ENCODE measurements at regions not wholly inside any gene's neighbourhood (a gene's known extent, or its start where the extent isn't known, plus 50 kb on each side); places are given as distances from the start of the nearest gene placed in this dataset.
"Not testable (repeated sequence)": the region's sequence is repeated elsewhere in the genome, so short reads cannot be mapped to it uniquely, and the experiment has no call there.

GRCh38 chr22:48309836-48310235, 1517.8 kb downstream of the BRD1 start:
- no peak for DNase-seq

DNA sequence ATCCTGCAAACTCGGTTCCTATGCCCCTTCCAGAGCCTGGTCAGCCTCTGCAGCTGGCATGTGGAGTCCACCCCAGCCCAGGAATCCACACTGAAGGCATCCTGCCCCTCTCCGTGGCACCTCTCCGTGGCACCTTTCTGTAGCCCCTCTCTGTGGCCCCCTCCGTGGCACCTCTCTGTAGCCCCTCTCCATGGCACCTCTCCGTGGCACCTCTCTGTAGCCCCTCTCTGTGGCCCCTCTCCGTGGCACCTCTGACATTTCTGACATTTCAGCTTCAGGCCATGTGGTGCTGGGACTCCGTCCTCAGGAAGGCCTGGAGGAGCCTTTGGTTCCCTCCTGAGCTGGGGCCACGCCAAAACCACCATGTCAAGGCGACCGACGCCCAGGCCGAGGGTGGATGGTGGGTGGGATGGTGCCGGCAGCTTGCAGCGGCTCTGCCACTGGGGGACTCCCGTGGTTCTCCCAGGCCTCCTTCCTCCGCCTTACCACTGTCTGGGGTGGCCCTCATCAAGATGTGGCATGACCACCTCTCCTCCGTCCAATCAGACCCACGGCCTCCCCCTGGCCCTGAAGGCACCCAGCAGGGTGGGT, 1518.5 kb downstream of the BRD1 start:
- DNase-seq: no peak

- no peak for DNase-seq
These were observed 1519.7 kb downstream of the BRD1 start for GRCh38 chr22:48307931-48308330.

DNA sequence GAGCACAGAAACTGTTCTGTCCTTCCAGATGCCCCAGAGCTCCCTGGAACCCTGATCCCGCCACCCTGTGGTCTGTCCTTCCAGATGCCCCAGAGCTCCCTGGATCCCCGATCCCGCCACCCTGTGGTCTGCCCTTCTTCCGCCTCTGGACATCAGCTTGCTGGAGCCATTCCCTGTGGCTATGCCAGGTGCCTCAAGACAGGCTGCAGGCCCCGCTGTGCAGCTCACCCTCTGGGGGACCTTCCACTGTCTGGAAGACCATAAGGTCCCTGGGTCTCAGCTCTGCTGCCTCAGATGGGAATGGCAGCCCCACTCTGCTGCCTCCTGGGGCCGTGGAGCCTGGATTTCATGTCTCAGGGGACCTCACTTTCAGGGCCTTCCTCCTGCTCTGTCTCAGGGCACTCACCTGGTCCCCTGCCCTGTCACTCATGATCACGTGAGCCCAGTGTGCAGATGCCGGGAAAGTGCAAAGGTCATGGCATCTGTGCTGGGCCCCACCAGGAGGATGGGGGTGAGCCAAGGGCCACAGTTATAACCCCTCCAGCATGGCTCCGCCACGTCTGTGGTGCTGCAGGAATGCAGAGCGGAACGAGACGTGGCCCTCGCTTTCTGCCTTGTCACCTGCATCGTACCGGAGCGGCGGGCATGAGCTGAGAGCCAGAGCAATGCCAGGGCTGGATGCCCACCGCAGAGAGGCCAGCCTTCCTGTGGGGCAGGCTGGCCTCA, 1520.7 kb downstream of the BRD1 start:
- DNase-seq: no peak

- no peak for DNase-seq
These were observed 1521.4 kb downstream of the BRD1 start for GRCh38 chr22:48306284-48306683.

DNA sequence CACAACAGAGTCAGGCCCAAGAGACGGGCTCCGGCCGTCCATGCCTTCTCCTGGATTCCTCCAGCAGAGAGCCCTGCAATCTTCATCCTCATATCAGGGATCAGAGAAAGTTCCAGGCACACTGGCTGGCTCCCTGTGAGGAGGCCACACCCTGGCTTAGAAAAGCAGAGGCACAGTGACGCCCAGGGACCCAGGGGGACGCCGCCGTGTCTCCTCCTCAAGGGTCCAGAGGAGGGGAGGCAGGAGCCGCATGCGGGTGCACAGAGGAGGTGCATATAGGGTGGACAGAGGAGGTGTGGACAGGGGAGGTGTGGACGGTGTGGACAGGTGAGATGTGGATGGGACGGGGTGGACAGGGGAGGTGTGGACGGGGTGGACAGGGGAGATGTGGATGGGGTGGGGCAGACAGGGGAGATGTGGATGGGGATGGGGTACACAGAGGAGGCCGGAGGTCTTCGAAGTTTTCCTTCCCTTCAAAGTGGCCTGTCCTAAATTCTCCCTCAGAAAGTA, 1521.9 kb downstream of the BRD1 start:
- DNase-seq: no peak

GRCh38 chr22:48303369-48303725, 1524.3 kb downstream of the BRD1 start:
- no peak for DNase-seq

GRCh38 chr22:48302657-48303368, 1524.9 kb downstream of the BRD1 start:
- DNase-seq: no peak

- no peak for DNase-seq
These were observed 1525.8 kb downstream of the BRD1 start for GRCh38 chr22:48301908-48302307.

GRCh38 chr22:48301421-48301820, 1526.3 kb downstream of the BRD1 start:
- no peak for DNase-seq

DNA sequence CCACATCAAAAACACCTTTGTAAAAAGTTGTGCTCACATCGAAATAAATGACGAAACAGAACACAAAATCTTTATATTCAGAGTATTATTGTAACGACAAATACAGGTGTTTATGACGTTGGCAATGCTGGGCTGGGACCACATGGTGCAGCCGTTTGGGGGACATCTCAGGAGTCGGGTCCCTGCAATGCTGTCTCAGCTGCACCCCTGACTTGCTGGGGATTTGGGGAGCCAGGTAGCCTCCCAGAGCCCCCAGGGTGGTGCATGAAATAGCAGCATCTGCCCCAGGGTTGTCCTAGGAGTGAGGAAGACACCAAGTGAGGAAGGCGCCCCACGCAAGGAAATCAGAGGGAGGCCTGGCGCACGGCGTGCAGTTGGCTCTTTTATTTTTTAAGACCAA, 1526.8 kb downstream of the BRD1 start:
- no peak for DNase-seq

- DNase-seq: no peak
These were observed 1527.9 kb downstream of the BRD1 start for GRCh38 chr22:48299801-48300200.

DNA sequence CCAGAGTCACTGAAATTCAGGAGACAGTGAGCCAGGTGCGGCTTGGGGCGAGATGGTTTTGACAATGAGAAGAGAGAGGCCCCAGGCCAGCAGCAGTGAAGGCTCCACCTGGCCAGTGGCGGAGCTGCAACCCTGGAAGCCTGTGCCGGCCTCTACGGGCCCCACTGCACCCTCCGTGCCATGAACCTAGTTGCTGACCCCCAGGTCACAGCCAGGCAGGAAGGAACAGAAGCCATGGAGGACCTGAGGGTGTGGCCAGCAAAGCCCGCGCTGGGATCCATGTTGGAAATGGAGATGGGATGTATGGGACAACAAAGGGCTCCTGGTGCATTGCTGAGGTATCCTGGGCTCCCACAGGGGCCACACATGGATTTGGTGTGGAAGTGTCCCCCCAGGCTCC, 1528.5 kb downstream of the BRD1 start:
- DNase-seq: no peak

DNA sequence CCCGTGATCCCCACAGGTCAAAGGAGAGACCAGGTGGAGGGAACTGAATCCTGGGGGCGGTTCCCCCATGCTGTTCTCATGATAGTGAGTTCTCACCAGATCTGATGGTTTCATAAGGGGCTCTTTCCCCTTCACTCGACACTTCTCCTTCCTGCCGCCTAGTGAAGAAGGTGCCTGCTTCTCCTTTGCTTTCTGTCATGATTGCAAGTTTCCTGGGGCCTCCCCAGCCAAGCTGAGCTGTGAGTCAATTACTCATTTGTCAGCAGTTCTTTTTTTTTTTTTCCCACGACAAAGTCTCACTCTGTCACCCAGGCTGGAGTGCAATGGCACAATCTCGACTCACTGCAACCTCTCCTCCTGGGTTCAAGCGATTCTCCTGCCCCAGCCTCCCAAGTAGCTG, 1530.4 kb downstream of the BRD1 start:
- DNase-seq: no peak

GRCh38 chr22:48289954-48290353, 1527.5 kb downstream of the TBC1D22A start:
- not testable (repeated sequence) for DNase-seq

- DNase-seq: no peak
These were observed 1526.0 kb downstream of the TBC1D22A start for GRCh38 chr22:48288376-48288940.

DNA sequence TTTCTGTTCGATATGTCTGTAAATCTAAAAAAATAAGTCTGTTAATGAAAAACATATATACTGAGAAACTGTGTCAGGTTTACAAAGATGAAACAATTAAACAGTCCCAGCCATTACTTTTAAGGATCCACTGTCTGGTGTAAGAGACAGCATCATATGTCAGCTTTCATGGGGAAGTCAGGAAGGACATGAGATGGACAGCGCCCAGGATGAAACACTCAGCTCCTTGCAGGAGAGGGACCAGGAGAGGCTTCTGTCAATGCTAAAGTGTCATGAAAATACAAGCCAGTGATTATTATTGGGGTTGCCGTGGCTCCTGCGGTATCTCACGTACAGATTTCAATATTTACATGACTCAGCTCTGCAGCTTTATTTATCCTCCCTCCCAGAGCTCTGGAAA, 1524.6 kb downstream of the TBC1D22A start:
- DNase-seq: no peak

DNA sequence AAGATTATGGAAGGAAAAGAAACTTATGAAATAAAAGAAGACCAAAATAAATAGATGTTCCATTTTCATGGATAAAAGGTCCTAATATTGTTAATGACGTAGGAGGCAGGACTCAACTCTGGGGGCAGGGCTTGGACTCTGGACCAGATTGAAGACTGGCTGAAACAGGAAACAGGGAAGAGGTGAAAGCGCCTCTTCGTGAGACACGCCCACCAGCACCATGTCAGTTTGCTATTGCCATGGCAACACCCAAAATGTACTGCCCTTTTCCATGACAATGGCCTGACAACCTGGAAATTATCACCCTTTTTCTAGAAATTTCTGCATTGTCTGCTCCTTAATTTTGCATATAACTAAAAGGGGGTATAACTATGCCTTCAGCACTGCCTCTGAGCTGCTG, 1522.2 kb downstream of the TBC1D22A start:
- DNase-seq: no peak

- DNase-seq: no peak
These were observed 1520.4 kb downstream of the TBC1D22A start for GRCh38 chr22:48282804-48283203.

- DNase-seq: no peak
These were observed 1517.0 kb downstream of the TBC1D22A start for GRCh38 chr22:48279461-48279756.

DNA sequence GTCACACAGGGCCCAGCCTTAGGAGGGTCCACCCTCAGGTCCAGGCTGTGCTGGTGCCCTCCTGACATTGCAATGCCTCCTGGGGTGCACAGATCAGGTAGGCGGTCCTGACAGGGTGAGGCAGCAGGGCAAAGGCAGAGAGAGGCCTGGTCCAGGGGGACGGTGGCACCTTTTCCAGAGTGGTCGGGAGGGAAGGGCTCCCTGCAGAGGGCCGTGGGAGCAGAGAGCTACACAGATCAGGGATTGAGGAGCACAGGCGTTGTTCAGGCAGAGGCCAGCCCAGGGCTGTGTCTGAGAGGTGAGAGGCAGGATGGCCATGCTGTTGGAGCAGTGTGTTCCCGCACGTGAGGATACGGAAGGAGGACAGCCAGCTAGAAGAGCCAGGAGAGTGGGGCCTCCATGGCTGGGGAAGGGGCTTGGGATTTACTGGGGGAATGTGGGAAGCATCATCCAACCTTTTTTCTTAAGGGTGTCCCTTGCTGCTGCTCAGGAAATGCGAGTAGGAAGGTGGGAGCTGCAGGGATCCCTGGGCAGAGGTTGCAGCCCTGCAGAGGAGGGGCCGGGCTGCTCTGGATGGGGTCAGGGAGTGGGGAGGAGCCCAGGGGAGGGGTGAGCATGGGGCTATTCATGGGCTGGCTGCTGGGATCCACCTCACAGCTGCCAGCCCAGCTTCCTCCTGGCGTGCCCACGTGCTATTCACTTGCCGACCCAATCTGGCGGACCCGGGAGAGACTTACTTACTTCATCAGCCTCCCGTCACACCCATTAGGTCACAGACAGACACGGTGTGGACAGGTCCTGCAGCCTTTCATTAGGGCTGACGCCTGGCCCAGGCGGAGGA, 1516.4 kb downstream of the TBC1D22A start:
- DNase-seq: no peak

DNA sequence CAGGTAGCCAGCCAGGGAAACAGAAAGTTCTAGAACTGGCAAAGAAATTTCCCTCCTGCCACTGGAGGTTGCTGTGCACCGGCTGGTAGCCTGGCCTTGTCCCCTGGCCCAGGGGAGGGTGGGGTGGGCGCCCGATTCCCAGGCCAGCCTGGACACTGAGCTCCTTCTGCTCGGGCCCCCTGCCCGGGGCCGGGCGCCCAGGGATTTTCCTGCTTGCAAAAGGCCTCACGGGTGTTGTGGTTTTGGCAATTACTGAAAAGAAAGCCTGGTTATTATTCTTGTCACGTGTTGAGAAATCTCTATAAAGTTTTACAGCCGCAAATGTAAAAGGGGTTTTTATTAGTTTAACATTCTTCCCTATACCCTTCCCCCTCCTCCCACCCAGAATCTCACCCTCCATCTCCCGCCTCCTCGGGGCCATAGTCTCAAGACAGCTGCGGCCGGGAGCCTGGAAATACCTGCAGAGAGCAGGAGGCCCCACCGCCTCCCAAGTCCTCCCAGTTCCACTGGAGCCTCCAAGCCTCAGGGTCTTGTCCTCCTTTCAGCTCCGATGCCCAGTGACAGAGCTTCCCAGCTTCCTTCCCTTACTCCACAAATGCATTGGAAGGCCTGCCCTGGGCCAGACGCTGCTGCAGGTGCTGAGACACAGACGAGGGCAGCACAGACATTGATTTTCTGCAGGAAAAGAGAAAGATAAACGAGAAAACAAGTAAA, 1515.6 kb downstream of the TBC1D22A start:
- DNase-seq: no peak
